H9 (cell line): ENCODE measurements at regions not wholly inside any gene's neighbourhood (a gene's known extent, or its start where the extent isn't known, plus 50 kb on each side); places are given as distances from the start of the nearest gene placed in this dataset.

Source experiments
- DNase-seq: peaks from one replicate; pipeline ENCODE4 v3.0.0-alpha.2; 2017
- H2AFZ ChIP-seq: one replicate; pipeline ENCODE4 v1.6.1; 2013; ENCODE audit warnings: mild to moderate bottlenecking, low read length, control low read depth, moderate library complexity
- H2AK5ac ChIP-seq: 2 replicates; pipeline ENCODE4 v1.6.1; 2013; ENCODE audit warnings: low read length, control low read depth, mixed read lengths; ENCODE audit not compliant: insufficient read length
- H2BK120ac ChIP-seq: one replicate; pipeline ENCODE4 v1.6.1; 2013; ENCODE audit warnings: low read depth, mild to moderate bottlenecking, low read length, control low read depth, inconsistent platforms; ENCODE audit not compliant: poor library complexity, severe bottlenecking
- H2BK12ac ChIP-seq: 2 replicates; pipeline ENCODE4 v1.6.1; 2013; ENCODE audit warnings: low read length, control low read depth, mixed read lengths, low read depth; ENCODE audit not compliant: insufficient read length
- H2BK15ac ChIP-seq: 2 replicates; pipeline ENCODE4 v1.6.1; 2013; ENCODE audit warnings: low read depth, low read length, control low read depth
- H2BK20ac ChIP-seq: one replicate; pipeline ENCODE4 v1.6.1; 2013; ENCODE audit warnings: low read depth, mild to moderate bottlenecking, low read length, control low read depth, inconsistent platforms; ENCODE audit not compliant: poor library complexity, severe bottlenecking
- H2BK5ac ChIP-seq: 2 replicates; pipeline ENCODE4 v1.6.1; 2013; ENCODE audit warnings: low read length, control low read depth, mixed read lengths; ENCODE audit not compliant: insufficient read length
- H3K14ac ChIP-seq: 2 replicates; pipeline ENCODE4 v1.6.1; 2013; ENCODE audit warnings: low read length, control low read depth; ENCODE audit not compliant: insufficient read depth
- H3K18ac ChIP-seq: 2 replicates; pipeline ENCODE4 v1.6.1; 2013; ENCODE audit warnings: low read depth, mild to moderate bottlenecking, mixed read lengths, low read length, control low read depth; ENCODE audit not compliant: insufficient read length
- H3K23ac ChIP-seq: 2 replicates; pipeline ENCODE4 v1.6.1; 2013; ENCODE audit warnings: low read length, control low read depth, mixed read lengths, low read depth; ENCODE audit not compliant: insufficient read length
- H3K23me2 ChIP-seq: 2 replicates; pipeline ENCODE4 v1.6.1; 2013; ENCODE audit warnings: low read depth, mild to moderate bottlenecking, mixed read lengths, low read length, control low read depth; ENCODE audit not compliant: insufficient read length, poor library complexity, severe bottlenecking
- H3K27ac ChIP-seq: 2 replicates; pipeline ENCODE4 v1.5.1; 2013; ENCODE audit warnings: low read length, control low read depth, mixed read lengths, low read depth; ENCODE audit not compliant: insufficient read length
- H3K27me3 ChIP-seq: 2 replicates; pipeline ENCODE4 v1.6.1; 2013; ENCODE audit warnings: low read length, control low read depth, inconsistent platforms; ENCODE audit not compliant: insufficient read depth
- H3K4ac ChIP-seq: 2 replicates; pipeline ENCODE4 v1.6.1; 2013; ENCODE audit warnings: low read depth, mild to moderate bottlenecking, control low read depth, inconsistent platforms, low read length, moderate library complexity
- H3K4me1 ChIP-seq: 2 replicates; pipeline ENCODE4 v1.6.1; 2013; ENCODE audit warnings: low read length, control low read depth, inconsistent platforms; ENCODE audit not compliant: insufficient read depth
- H3K4me2 ChIP-seq: 2 replicates; pipeline ENCODE4 v1.6.1; 2013; ENCODE audit warnings: low read length, control low read depth, mixed read lengths; ENCODE audit not compliant: insufficient read length, insufficient read depth
- H3K56ac ChIP-seq: 2 replicates; pipeline ENCODE4 v1.6.1; 2013; ENCODE audit warnings: low read depth, mild to moderate bottlenecking, mixed read lengths, low read length, control low read depth; ENCODE audit not compliant: insufficient read length
- H3K79me1 ChIP-seq: 2 replicates; pipeline ENCODE4 v1.6.1; 2013; ENCODE audit warnings: low read depth, mild to moderate bottlenecking, moderate library complexity, low read length, control low read depth, inconsistent platforms; ENCODE audit not compliant: insufficient read depth, poor library complexity, severe bottlenecking
- H3K79me2 ChIP-seq: 2 replicates; pipeline ENCODE4 v1.6.1; 2013; ENCODE audit warnings: low read length, control low read depth, inconsistent platforms; ENCODE audit not compliant: insufficient read depth
- H3K9ac ChIP-seq: 2 replicates; pipeline ENCODE4 v1.6.1; 2013; ENCODE audit warnings: low read length, control low read depth, mixed read lengths; ENCODE audit not compliant: insufficient read length; ENCODE audit errors: extremely low read depth
- H3K9me3 ChIP-seq: one replicate; pipeline ENCODE4 v1.6.1; 2013; ENCODE audit warnings: low read depth, low read length, inconsistent platforms; ENCODE audit not compliant: control insufficient read depth
- H3T11ph ChIP-seq: one replicate; pipeline ENCODE4 v1.6.1; 2013; ENCODE audit warnings: mild to moderate bottlenecking, low read length, control low read depth, inconsistent platforms
- H4K20me1 ChIP-seq: one replicate; pipeline ENCODE4 v1.6.1; 2013; ENCODE audit not compliant: control insufficient read depth, insufficient read length, insufficient read depth
- H4K5ac ChIP-seq: 2 replicates; pipeline ENCODE4 v1.6.1; 2013; ENCODE audit warnings: low read depth, mild to moderate bottlenecking, mixed read lengths, low read length, control low read depth; ENCODE audit not compliant: insufficient read length
- H4K8ac ChIP-seq: replicated peaks from 2 replicates; pipeline ENCODE4 v1.6.1; 2013; ENCODE audit warnings: low read length, control low read depth, mixed read lengths, low read depth; ENCODE audit not compliant: insufficient read length
- H4K91ac ChIP-seq: 2 replicates; pipeline ENCODE4 v1.6.1; 2013; ENCODE audit warnings: low read depth, mild to moderate bottlenecking, moderate library complexity, mixed read lengths, low read length, control low read depth; ENCODE audit not compliant: insufficient read length
- H3K27ac Mint-ChIP-seq, 3 experiments: 2 replicates in 2 of 3; 3 replicates in 1 of 3; pipeline ENCODE4 v1.8.0; 2020 to 2021; ENCODE audit warnings: mixed read lengths in 3 of 3, mild to moderate bottlenecking in 1 of 3, moderate library complexity in 1 of 3
- H3K27me3 Mint-ChIP-seq: 2 replicates; pipeline ENCODE4 v1.8.0; 2021; ENCODE audit warnings: low read depth, mild to moderate bottlenecking, moderate library complexity, mixed read lengths
- H3K36me3 Mint-ChIP-seq, 3 experiments: 2 replicates in 2 of 3; 3 replicates in 1 of 3; pipeline ENCODE4 v1.8.0; 2020 to 2021; ENCODE audit warnings: low read depth in 3 of 3, mixed read lengths in 3 of 3; ENCODE audit not compliant: insufficient read depth in 1 of 3
- H3K4me1 Mint-ChIP-seq, 2 experiments: 2 replicates each; pipeline ENCODE4 v1.8.0; 2020; ENCODE audit warnings: mixed read lengths in 2 of 2
- H3K4me3 Mint-ChIP-seq, 2 experiments: 2 replicates in 1 of 2; 3 replicates in 1 of 2; pipeline ENCODE4 v1.8.0; 2020 to 2021; ENCODE audit warnings: mild to moderate bottlenecking in 2 of 2, mixed read lengths in 2 of 2, moderate library complexity in 1 of 2
- H3K9me3 Mint-ChIP-seq, 2 experiments: 2 replicates in 1 of 2; 3 replicates in 1 of 2; pipeline ENCODE4 v1.8.0; 2020; ENCODE audit warnings: mild to moderate bottlenecking in 2 of 2, mixed read lengths in 2 of 2, moderate library complexity in 1 of 2
- CTCF ChIP-seq: fragments of 200-600 bp; sonication (generic); conservative IDR thresholded peaks from 3 replicates; pipeline ENCODE4 v1.8.0; 2021; ENCODE audit warnings: antibody characterized with exemption, mild to moderate bottlenecking
- WGBS: extraction: QIAGEN DNeasy Blood & Tissue Kit; methylation state at CpG from one replicate; pipeline ENCODE4 v1.1.7; 2013; ENCODE audit warnings: missing lambda C conversion rate, low lambda C conversion rate, mixed read lengths; ENCODE audit not compliant: insufficient read length; ENCODE audit errors: extremely low coverage; 5-methylcytosine and 5-hydroxymethylcytosine counted together

DNA sequence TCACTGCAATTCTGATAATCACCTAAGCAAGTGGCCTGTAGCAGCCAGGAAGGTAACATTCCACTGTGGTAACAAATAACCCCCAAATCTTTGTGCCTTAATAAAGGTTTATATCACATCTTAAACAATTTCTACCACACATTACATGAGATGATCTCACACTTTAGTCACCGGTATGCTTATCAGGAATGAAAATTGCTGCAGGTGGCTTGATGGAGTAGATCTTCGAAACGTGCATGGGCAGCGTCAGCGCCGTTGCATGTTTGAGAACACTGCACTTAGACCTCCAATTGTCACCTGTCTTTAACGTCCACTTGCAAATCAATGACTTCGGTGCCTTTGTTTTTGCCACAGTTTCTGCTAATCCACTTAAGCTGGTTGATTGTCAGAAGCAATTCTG, 477.4 kb downstream of the VRK1 start:
- no peak overlapping the region for H4K8ac ChIP-seq
- DNase-seq, result no peak
- Mint-ChIP-seq H3K9me3 (no peaks in the 10 kb centered on the region), H3K4me3 (no peak overlapping the region), H3K36me3 (no peaks in the 10 kb centered on the region), H3K4me1 (peaks cover 24 to 35% of the 10 kb centered on the region in 2 experiments), H3K27ac (no peak overlapping the region), H3K27me3 (peaks cover 5% of the 10 kb centered on the region; the same call in 1 of the 2 replicates)
- H3K79me2 ChIP-seq, result no peaks in the 10 kb centered on the region
- TF ChIP-seq CTCF, result no peak
- H2AK5ac ChIP-seq, result no peak overlapping the region
- no peak overlapping the region for H3K23ac ChIP-seq
- H3K4me1 ChIP-seq, result 0 out of 2 replicates have a peak, but pooled peaks cover 2% of the 10 kb centered on the region
- H3T11ph ChIP-seq, result no peak overlapping the region
- no peak overlapping the region for H2BK12ac ChIP-seq
- no peak overlapping the region for H2BK120ac ChIP-seq
- H3K79me1 ChIP-seq, result no peaks in the 10 kb centered on the region
- no peak overlapping the region for H2AFZ ChIP-seq
- H4K91ac ChIP-seq, result no peak overlapping the region
- H3K27ac ChIP-seq, result no peak overlapping the region
- H2BK15ac ChIP-seq, result no peak overlapping the region
- H3K4me2 ChIP-seq, result no peak overlapping the region
- no peak overlapping the region for H3K18ac ChIP-seq
- H3K56ac ChIP-seq, result no peak overlapping the region
- no peaks in the 10 kb centered on the region for H4K20me1 ChIP-seq
- no peak overlapping the region for H3K4ac ChIP-seq
- H2BK5ac ChIP-seq, result no peak overlapping the region
- WGBS, result no CpG with 5 or more reads among the region's 8 CpGs
- H3K14ac ChIP-seq, result no peak overlapping the region
- H3K9me3 ChIP-seq, result no peaks in the 10 kb centered on the region
- no peaks in the 10 kb centered on the region for H3K27me3 ChIP-seq
- no peak overlapping the region for H3K9ac ChIP-seq
- no peaks in the 10 kb centered on the region for H3K23me2 ChIP-seq
- H2BK20ac ChIP-seq, result no peak overlapping the region
- H4K5ac ChIP-seq, result no peak overlapping the region
